Activated CD4-positive, alpha-beta T cell treated with anti-CD3 and anti-CD28 coated beads for 4 hours (primary cell): ENCODE measurements at regions not wholly inside any gene's neighbourhood (a gene's known extent, or its start where the extent isn't known, plus 50 kb on each side); places are given as distances from the start of the nearest gene placed in this dataset.

Source experiments
- DNase-seq, 2 donors: peaks; one replicate each; pipeline ENCODE4 v3.0.0-alpha.2; 2020

DNA sequence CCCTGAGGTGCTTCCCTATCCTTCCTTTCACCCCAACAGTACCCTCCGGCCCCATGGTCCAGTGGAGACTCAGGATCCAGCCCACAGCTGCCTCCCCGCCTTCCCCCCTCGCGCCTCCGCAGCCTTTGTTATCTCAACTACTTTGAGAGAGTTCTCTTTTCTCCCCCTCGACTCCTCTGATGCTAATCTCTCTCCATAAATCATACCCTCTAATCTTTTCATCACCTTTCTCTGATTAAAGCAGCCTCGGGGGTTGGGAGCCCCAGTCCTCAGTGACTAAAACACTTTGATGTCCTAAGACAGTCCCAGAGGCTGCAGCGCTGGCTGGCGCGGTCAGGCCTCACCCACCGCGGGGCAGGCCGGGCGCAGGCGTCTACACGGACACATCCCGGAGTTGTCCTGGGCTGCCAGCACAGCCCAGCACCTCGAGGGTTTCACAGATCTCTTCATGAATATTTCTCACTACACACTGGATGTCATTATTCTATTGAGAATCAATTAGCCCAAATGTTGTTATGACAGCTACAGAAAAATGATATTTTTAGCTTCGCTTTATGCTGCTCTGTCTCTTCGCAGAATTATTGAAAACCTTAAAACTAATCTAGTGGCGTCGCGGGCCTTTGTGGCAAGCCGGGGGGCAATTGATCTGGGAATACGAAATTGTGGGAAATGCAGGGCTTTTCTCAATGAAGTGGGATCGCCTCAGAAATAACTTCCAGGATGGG, 289.5 kb downstream of the RRAGC start:
- DNase-seq: no peak

DNA sequence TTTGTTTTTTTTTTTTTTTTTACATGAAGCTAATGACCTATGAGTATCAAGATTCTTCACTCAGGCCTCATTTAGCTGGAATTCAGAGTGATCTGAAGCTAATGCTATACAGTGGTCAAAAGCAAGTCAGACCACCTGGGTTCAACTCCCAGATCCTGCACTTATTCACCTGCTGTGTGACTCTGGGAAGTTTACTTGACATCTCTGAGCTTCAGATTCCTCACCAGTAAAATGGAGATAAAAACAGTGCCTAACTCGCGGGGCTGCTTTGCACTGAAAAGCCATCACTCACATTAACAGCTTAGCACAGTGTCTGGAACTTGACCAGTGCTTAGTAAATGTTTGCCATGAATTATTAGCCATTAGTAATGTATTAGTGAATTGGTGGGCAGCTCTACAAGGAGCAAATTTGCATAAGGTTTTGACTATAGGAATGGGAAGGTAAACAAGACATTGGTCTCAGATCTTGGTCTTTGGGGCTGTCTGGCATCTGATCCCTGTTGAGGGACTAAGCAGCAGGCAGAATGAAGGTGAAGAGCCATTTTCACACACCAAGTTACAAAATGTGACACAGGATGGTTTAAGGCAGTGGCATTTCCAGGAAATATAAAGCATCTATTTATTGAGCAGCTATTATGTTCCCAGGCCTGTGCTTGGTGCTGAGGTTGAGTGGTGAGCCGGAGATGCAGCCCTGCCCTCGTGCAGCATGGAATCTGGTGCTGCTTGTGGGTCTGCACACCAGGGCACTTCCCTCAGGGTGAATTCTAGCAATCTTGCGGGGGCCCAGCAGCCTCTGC, 291.3 kb downstream of the RRAGC start:
- no peak for DNase-seq

DNA sequence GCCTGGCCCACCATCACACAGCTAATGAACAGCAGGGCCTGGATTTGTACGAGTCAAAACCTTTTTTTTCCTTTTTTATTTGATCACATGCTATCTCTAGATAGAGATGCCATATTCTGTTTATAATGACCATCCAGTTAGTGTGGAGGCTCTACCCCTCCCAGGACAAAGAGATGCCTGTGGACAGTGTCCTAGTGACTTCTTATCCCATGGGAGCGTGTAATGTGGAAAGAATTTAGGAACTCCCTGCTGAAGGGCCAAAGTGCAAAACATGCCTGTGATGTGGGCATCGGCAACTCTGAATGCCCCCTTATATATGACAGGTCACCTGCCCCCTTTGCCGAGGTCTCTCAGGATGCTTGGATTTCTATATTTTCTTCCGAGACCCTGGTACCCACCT, 292.2 kb downstream of the RRAGC start:
- no peak for DNase-seq

GRCh38 chr1:38565020-38565491, 294.5 kb downstream of the RRAGC start:
- DNase-seq: no peak

- DNase-seq: no peak
Observed at GRCh38 chr1:38563942-38564735, 295.4 kb downstream of the RRAGC start.

DNA sequence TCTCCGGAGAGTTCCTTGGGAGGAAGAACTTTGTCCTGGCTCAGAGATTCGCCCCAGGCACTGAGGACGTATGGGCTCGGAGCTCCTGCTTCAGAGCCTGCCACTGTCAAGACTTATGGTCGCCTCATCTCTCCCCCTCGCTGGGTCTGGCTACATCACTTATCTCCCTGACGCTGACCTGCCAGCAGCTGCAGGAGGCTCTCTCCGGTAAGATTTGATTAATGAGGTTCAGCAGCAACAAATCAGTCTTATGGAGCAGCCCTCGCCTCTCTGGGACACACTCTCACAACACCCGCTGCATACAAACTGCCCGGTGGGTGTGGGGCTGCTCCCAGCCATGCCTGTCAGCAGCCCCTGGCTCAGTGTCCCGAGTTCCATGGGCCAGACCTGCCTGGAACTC, 297.8 kb downstream of the RRAGC start:
- no peak for DNase-seq

- no peak for DNase-seq
Observed at GRCh38 chr1:38561110-38561509, 298.5 kb downstream of the RRAGC start.

- DNase-seq: no peak
Observed at GRCh38 chr1:38560457-38560856, 299.1 kb downstream of the RRAGC start.

- peak; percentile 57 to 67 for DNase-seq
Observed at GRCh38 chr1:38559446-38560165, 300.0 kb downstream of the RRAGC start.

GRCh38 chr1:38558500-38559445, 300.8 kb downstream of the RRAGC start:
- no peak for DNase-seq

GRCh38 chr1:38558055-38558454, 301.5 kb downstream of the RRAGC start:
- DNase-seq: no peak

DNA sequence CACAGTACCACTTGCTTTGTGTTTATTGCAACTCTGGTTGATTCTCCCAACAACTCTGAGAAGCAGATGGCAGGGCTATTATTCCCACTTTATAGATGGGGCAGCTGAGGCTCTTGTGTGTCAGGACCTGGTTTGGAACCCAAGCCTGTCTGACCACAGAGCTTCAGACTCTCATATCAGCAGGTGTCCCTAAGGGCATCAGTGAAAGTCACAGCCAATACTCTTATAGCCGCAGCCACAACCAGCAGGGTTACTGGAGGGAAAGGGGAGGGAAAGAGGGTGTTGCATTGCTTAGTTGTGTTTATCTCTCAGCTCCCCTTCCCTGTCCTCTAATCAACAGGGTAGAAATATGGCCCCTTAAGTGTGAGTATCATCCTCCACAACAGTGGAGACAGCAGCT, 304.0 kb downstream of the RRAGC start:
- no peak for DNase-seq

DNA sequence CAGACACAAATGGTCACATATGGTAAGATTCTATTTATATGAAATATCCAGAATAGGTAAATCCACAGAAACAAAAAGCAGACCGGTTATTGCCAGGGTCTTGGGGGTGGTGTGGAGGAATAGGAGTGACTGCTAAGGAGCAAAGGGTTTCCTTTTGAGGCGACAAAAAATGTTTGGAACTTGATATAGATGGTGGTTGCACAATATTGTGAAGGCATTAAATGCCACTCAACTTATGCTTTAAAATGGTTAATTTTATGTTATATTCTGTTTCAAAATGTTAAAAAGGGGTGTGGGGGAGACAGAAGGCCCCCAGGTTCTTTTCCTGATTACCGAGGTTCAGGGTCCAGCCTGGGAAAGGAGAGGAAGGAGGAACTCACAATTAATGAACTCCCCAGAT, 304.4 kb downstream of the RRAGC start:
- DNase-seq: no peak

GRCh38 chr1:38551318-38552307, 308.0 kb downstream of the RRAGC start:
- DNase-seq: no peak

DNA sequence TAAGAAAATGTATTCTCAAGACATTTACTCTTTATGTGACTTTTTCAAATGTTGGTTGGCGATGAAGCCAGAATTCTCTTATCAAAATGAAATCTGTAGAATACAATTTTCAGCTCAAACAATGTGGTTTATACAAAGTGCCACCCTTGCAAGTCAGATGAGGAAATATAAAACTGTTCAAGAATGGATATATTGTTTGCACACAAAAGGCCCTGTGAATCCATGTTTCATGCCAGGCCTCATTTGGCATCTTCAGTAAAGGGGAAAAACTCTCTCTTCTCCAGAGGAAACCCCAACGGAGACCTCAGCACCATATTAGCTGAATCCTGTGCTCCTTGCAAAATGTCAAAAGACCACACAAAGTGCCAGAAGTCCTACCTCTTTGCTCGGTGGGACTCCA, 310.4 kb downstream of the RRAGC start:
- no peak for DNase-seq

GRCh38 chr1:38547321-38547720, 312.3 kb downstream of the RRAGC start:
- DNase-seq: no peak

DNA sequence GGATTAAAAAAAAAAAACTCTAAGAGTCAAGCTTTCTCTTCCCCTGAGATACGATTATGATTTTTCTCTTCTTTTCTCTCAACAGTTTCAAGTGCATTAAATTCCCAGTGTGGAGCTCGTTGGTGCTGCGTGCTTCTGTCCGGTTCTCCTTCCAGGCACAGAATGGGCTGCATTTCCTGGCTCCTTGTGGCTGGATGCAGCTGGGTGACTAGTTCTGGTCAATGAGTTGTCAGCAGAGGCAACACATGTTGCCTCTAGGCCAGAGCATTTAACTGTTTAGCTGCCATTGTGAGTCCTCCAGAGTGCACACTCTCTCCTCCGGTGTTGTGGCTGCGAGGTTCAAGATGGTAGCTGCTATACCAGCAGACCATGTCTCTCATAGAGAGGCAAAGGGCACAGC, 312.9 kb downstream of the RRAGC start:
- no peak for DNase-seq

GRCh38 chr1:38541223-38541622, 318.3 kb downstream of the RRAGC start:
- no peak for DNase-seq

DNA sequence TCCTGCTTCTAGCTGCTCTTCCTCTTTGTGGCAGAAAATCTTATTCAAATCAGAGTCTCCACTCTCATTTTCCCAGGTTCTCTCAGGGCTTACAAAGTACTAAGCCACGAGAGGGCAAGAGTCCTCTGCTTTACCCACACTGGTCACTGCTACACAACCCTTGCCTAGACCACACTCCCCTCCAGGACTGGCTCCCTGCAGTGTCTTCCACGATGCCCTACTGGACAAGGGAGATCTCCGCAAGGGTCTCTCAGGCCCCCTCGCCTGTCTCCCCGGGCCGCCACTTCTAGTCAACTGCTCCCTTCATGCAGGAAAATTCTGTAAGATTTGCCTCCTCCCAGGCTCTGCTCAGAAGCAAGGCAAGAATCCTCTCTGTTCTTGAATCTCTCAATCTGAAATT, 319.6 kb downstream of the RRAGC start:
- DNase-seq: no peak

- DNase-seq: no peak
Observed at GRCh38 chr1:38538834-38539233, 320.7 kb downstream of the RRAGC start.
